Mucosa of stomach (tissue), 1 donor: ENCODE measurements at regions not wholly inside any gene's neighbourhood (a gene's known extent, or its start where the extent isn't known, plus 50 kb on each side); places are given as distances from the start of the nearest gene placed in this dataset.

Experiments
- H3K27me3 ChIP-seq: one replicate; pipeline ENCODE4 v1.7.0; 2013; ENCODE audit warnings: mild to moderate bottlenecking, low read length; ENCODE audit not compliant: control insufficient read depth, insufficient read depth
- H3K36me3 ChIP-seq: one replicate; pipeline ENCODE4 v1.7.0; 2013; ENCODE audit warnings: low read length; ENCODE audit not compliant: control insufficient read depth, insufficient read depth
- H3K4me1 ChIP-seq: one replicate; pipeline ENCODE4 v1.7.0; 2013; ENCODE audit warnings: mild to moderate bottlenecking, low read length; ENCODE audit not compliant: control insufficient read depth, insufficient read depth
- H3K4me3 ChIP-seq: one replicate; pipeline ENCODE4 v1.7.0; 2013; ENCODE audit warnings: low read length
- H3K9ac ChIP-seq: one replicate; pipeline ENCODE4 v1.7.0; 2013; ENCODE audit warnings: mild to moderate bottlenecking, low read length, moderate library complexity
- H3K9me3 ChIP-seq: one replicate; pipeline ENCODE4 v1.7.0; 2013; ENCODE audit warnings: mild to moderate bottlenecking, low read length, moderate library complexity; ENCODE audit not compliant: control insufficient read depth
- donor health status: Pancreatic carcinoma.

DNA sequence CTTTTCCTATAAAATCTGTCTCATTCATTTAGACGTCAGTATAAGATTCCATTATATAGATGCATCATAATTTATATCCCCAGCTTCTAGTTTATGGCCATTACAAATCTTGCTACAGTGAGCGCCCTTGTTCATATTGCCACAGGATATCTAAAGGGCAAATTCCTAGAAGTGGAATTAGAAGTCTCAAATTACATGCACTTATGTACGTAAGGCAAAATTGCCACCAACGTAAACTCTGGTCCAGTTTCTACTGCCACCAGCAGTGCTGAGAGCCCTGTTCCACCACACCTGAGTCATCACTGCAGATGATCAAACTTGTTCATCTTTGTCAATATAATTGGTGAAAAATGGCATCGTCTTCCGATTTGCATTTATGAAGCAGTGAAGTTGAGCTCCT is 90.9 kb upstream of the ID2 start:
- Histone ChIP-seq H3K9me3 (no peaks in the 10 kb centered on the region), H3K4me3 (no peak overlapping the region), H3K9ac (no peak overlapping the region), H3K36me3 (no peaks in the 10 kb centered on the region), H3K27me3 (peaks cover 7% of the 10 kb centered on the region), H3K4me1 (no peaks in the 10 kb centered on the region)

DNA sequence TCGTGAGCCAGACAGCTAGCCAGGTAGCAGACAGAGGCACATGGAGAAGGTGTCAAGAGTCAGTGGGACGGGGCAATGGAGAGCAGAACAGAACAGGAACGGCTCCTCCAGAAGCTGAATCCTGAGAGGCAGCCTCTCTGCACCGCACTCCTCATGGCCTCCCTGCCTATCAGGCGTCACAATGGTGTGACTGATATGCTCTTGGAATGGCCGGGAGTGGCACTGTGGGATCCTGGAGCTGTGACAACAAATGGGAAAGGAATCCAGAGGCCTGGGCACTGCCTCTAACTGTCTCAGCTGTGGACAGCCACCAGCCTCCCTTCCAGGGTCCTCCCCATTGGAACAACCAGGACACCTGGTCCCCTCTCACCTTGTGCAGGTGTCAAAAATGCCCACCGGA is 89.1 kb upstream of the ID2 start:
- Histone ChIP-seq H3K4me3 (no peak overlapping the region), H3K9ac (no peak overlapping the region), H3K27me3 (peaks cover under 1% of the 10 kb centered on the region), H3K36me3 (no peaks in the 10 kb centered on the region), H3K9me3 (no peaks in the 10 kb centered on the region), H3K4me1 (no peaks in the 10 kb centered on the region)

DNA sequence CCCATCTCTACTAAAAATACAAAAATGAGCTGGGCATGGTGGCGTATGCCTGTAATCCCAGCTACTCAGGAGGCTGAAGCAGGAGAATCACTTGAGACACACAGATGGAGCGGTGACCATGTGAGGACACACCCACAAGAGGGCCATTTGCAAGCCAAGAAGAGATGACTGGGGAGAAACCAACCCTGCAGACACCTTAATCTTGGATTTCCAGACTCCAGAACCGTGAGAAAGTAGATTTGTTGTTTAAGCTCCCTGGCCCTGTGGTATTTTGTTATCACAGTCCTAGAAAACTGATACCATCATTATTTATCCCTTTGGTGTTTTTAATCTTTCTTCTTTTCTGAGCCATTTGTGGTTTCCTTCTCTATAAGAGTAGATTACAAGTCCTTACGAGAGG is 88.6 kb upstream of the ID2 start:
- H3K4me3 ChIP-seq = no peak overlapping the region
- no peak overlapping the region for H3K9ac ChIP-seq
- no peaks in the 10 kb centered on the region for H3K4me1 ChIP-seq
- no peaks in the 10 kb centered on the region for H3K27me3 ChIP-seq
- H3K9me3 ChIP-seq = no peaks in the 10 kb centered on the region
- no peaks in the 10 kb centered on the region for H3K36me3 ChIP-seq

DNA sequence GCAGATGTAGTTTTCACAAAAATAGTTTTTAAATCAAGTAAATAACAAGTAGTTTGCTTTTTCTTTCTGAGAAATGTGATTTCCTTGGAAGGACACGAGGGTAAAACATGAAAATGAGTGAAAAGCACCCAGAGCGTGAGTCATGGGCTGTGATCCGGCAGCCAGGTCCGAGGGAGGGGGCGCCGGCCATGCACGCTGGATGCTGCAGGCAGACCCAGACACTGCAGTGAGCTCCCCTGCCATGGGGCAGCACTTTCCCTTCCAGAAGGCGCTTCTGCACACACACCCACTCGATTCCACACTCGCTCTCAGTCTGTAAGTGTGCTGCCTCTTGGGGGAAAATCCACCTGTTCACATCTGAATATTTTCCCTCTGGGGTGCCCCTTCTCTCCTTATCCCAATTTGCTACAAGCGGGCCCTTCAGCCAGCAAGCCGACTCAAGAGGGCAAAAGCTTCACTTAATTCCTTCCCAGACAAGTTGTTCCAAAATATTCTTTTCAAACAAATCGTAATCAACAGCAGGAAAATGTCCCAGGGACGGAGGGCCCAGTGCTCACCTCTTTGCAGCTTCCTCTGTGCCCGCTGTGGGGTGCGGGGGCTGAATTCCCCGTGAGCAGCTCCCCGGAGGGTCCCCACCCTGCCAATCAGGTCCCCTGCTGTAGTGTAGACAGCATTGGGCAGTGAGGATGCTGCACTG is 87.0 kb upstream of the ID2 start:
- no peaks in the 10 kb centered on the region for H3K9me3 ChIP-seq

DNA sequence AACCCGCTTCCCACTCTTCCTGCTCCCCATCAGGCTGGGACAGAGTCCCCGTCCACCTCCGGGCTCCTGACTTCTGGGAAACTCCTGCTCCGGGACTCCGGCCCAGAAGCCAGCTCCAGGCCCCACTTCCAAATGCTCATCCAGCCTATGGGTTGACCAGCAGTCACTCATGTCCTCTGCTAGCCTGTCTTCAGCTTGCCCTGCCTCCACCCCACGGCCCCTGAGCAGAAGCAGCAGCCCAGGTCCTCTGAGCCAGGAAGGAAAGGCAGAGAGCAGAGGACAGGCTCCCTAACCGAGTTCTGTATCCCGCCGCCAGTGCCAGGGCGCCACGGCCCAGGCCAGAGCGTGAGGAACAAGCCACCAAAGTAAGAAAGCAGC is 86.4 kb upstream of the ID2 start:
- H3K9ac ChIP-seq = no peak overlapping the region
- no peak overlapping the region for H3K4me3 ChIP-seq
- no peaks in the 10 kb centered on the region for H3K4me1 ChIP-seq
- H3K9me3 ChIP-seq = no peaks in the 10 kb centered on the region
- no peaks in the 10 kb centered on the region for H3K27me3 ChIP-seq
- no peaks in the 10 kb centered on the region for H3K36me3 ChIP-seq

More for the DNA sequence above, 87.0 kb upstream of the ID2 start:
- H3K4me3 ChIP-seq = no peak overlapping the region
- no peaks in the 10 kb centered on the region for H3K4me1 ChIP-seq
- H3K36me3 ChIP-seq = no peaks in the 10 kb centered on the region
- no peak overlapping the region for H3K9ac ChIP-seq
- H3K27me3 ChIP-seq = no peaks in the 10 kb centered on the region

DNA sequence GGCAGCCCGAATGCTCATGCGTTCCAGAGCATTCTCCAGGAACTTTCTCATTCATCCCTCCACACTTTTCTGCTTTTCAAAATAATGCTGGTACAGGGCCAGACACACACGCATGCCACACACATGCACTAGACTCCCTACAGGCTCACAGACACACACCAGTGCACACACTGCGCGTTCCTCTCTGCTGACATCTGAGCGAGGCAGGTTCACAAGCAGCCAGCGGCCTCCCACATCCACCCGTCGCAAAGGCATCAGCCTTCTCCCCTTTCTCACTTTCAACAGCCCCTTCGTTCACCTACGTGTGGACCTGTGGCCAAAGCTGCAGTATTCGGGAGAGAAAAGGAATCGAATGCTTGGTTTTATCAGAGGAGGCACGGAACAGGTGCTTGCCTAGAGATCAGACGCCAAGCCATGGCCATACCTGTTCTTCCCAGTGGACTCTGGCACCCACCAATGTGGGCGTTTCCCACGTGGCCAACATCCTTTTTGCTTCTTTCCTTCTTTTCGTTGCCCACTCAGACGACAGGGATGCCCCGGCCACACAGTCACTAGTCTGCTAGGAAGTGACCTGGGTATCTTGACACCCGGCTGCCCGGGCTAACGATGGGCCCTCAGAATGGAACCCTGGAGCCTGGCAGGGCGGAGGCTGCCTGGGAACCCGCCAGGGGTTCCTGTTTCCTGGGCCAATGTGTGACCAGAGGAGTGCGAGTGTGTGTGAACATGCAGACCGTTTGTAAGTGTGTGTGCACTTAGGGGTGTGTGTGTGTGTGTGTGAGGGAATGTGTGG is 85.8 kb upstream of the ID2 start:
- Histone ChIP-seq H3K4me1 (no peaks in the 10 kb centered on the region), H3K4me3 (no peak overlapping the region), H3K27me3 (no peaks in the 10 kb centered on the region), H3K36me3 (no peaks in the 10 kb centered on the region), H3K9ac (no peak overlapping the region), H3K9me3 (no peaks in the 10 kb centered on the region)

DNA sequence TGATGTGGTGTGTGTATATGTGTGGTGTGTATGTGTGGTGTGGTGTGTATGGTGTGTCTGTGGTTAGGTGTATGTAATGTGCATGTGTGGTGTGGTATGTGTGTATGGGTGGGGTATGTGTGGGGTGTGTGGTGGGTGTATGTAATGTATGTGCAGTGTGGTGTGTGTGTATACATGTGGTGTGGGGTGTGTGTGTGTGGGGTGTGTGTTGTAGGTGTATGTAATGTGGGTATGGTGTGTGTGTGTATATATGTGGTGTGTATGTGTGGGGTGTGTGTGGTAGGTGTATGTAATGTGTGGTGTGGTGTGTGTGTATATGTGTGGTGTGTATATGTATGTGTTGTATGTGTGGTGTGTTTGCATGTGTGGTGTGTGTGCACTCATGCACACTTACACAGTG is 84.8 kb upstream of the ID2 start:
- no peaks in the 10 kb centered on the region for H3K36me3 ChIP-seq
- no peak overlapping the region for H3K9ac ChIP-seq
- H3K4me1 ChIP-seq = no peaks in the 10 kb centered on the region
- H3K4me3 ChIP-seq = no peak overlapping the region
- no peaks in the 10 kb centered on the region for H3K9me3 ChIP-seq
- no peaks in the 10 kb centered on the region for H3K27me3 ChIP-seq

DNA sequence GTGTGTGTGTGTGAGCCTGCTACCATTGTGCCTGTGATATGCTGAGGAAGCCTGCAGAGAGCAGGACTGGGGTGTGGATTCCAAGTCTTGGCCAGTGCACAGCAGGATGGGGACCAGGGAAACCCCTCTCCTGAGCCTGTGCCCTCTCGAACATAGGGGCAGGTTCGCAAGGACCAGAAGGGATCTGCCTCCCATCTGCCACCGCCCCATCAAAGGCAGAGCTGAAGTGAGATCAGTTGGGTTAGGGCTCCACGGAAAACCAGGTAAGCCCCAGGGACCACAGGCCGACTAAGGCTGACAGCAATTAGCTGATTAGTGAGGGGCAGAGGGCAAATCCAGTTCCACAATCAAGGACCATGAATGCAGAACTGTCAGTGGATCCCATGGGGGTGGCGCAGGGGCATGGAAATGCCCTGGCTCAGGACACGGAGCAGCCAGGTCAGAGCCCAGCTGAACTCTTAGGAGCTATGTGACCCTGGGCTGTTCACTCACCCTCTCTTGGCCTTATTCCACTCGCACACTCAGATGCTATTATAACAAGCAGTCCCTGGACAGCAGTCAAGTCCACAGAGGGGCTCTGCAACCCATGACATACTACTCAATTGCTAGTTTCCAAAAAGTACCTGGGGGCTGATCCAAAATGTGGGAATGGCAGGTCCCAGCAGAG is 84.2 kb upstream of the ID2 start:
- Histone ChIP-seq H3K27me3 (no peaks in the 10 kb centered on the region), H3K36me3 (no peaks in the 10 kb centered on the region), H3K4me3 (no peak overlapping the region), H3K4me1 (no peaks in the 10 kb centered on the region), H3K9ac (no peak overlapping the region), H3K9me3 (no peaks in the 10 kb centered on the region)

DNA sequence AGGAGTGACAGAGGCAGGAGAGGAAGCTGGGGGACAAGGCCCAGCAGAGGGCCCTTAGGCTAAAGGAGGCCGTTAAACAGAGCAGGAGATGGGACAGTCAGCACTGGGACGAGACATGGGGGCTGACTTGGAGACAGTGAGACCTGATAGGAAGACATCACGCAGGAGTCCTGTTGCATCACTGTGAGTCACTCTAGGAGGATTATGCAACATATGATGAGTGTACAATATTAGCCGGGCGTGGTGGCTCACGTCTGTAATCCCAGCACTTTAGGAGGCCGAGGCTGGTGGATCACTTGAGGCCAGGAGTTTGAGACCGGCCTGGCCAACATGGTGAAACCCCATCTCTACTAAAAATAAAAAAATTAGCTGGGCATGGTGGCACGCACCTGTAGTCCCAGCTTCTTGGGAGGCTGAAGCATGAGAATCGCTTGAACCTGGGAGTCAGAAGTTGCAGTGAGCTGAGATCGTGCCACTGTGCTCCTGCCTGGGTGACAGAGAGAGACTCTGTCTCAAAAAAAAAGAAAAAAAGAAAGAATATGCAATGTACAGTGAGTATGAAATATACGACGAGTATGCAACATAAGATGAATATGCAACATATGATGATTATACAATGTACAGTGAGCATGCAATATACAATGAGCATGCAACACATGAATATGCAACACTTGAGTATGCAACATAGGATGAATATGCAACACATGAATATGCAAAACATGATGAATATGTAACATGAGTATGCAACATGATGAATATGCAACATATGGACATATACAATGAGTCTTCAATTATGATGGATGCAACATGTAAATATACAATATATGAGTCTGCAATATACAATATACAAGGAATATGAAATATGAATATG is 83.3 kb upstream of the ID2 start:
- H3K4me3 ChIP-seq = no peak overlapping the region

DNA sequence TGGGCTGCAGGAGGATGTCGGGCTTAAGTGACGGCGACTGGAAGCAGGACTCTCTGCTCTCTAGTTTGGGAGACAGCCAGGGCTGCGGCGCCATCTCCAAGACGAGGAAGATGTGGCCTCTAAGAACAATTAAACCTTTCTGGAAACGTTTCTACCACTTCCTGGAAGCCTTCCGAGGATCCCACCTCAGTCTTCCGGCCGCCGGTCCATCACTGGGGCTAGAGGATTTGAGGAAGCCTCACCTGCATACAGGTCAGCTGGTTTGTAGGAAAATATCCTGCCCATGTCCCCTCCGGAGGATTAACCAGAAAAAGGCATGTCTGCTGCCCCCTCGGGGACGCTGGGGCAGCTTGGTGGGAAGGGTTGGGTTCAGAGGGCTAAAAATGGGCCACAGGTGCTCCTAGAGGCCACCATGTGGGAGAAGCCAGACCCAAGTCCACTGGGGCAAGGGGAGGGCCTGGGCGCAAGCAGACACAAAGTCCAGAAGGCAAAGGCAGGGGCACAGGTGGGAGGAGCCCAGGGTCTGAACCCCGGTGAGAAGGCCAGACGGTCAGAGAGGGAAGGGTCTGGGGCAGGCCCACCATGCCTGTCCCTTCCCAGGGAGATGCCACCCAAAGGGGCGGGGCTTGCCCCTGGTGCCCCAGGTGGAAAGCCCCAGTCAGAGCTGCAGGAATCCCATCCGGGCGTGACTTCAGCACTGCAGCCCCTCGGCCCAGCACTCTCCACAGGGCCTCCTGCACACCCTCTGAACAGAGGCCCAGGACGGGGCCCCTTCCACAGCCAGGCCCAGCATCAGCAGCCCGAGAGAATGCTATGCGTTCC is 82.2 kb upstream of the ID2 start:
- H3K9ac ChIP-seq = no peak overlapping the region
- H3K36me3 ChIP-seq = no peaks in the 10 kb centered on the region
- H3K4me3 ChIP-seq = no peak overlapping the region
- H3K27me3 ChIP-seq = no peaks in the 10 kb centered on the region
- H3K9me3 ChIP-seq = no peaks in the 10 kb centered on the region
- H3K4me1 ChIP-seq = no peaks in the 10 kb centered on the region

More for the DNA sequence above, 83.3 kb upstream of the ID2 start:
- H3K27me3 ChIP-seq = no peaks in the 10 kb centered on the region
- no peaks in the 10 kb centered on the region for H3K9me3 ChIP-seq
- H3K4me1 ChIP-seq = no peaks in the 10 kb centered on the region
- no peaks in the 10 kb centered on the region for H3K36me3 ChIP-seq
- H3K9ac ChIP-seq = no peak overlapping the region

DNA sequence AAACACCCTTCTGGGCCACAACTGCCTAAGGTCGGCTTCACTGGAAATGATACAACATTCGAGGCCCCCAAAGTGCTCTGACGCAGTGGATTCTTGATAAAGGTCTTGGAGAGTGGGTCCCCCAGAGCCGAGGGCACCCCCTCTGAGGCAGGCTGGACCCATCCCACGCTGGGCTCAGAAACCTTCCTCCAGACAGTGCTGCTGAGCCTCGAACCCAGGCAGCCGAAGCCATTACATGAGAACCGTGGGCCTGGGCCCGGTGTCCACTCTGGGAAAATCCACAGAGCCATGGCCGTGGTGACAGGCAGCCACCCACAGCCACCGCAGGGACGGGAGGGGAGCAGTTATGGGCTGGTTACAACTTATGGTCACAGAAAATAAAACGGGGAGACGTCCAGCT is 81.4 kb upstream of the ID2 start:
- no peaks in the 10 kb centered on the region for H3K36me3 ChIP-seq
- no peak overlapping the region for H3K4me3 ChIP-seq
- H3K9me3 ChIP-seq = no peaks in the 10 kb centered on the region
- no peaks in the 10 kb centered on the region for H3K4me1 ChIP-seq
- H3K9ac ChIP-seq = no peak overlapping the region
- no peaks in the 10 kb centered on the region for H3K27me3 ChIP-seq
